NB4 (cell line): ENCODE measurements at regions not wholly inside any gene's neighbourhood (a gene's known extent, or its start where the extent isn't known, plus 50 kb on each side); places are given as distances from the start of the nearest gene placed in this dataset.

ENCODE experiments used
- MYC ChIP-seq: IDR thresholded peaks from 2 replicates; pipeline ENCODE4 v1.6.1; 2011; ENCODE audit warnings: low read depth, low read length
- POLR2A ChIP-seq: IDR thresholded peaks from 2 replicates; pipeline ENCODE4 v1.6.1; 2011; ENCODE audit warnings: mild to moderate bottlenecking; ENCODE audit not compliant: insufficient read length; ENCODE audit errors: extremely low read depth
- TF ChIP-seq, protein P1 (sequence below): IDR thresholded peaks from one replicate; pipeline ENCODE4 v1.5.1; 2012; ENCODE audit warnings: low read depth, low read length
- TF ChIP-seq, protein P2 (sequence below): IDR thresholded peaks from 2 replicates; pipeline ENCODE4 v1.6.1; 2011; ENCODE audit warnings: low read depth, low read length

DNA sequence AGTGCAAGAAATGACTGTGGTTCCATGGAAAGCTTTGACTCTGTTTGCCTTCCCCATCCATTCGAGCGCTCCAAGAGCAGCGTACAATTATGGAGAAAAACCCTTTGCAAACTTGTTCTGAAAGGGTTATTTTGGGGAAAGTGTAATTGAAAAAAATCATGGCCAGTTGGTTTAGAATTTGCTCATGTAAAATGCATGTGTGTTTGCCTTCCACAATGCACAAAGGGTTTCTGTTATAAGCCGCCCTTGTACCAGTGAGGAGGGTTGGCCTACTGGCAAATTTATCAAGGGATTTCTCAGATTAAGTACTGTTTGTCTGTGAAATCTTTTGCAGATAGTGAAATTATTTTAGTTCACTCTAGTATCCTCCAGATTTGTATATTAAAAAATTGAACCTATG, 62.7 kb upstream of the PELI2 start:
- TF ChIP-seq, protein P1, sequence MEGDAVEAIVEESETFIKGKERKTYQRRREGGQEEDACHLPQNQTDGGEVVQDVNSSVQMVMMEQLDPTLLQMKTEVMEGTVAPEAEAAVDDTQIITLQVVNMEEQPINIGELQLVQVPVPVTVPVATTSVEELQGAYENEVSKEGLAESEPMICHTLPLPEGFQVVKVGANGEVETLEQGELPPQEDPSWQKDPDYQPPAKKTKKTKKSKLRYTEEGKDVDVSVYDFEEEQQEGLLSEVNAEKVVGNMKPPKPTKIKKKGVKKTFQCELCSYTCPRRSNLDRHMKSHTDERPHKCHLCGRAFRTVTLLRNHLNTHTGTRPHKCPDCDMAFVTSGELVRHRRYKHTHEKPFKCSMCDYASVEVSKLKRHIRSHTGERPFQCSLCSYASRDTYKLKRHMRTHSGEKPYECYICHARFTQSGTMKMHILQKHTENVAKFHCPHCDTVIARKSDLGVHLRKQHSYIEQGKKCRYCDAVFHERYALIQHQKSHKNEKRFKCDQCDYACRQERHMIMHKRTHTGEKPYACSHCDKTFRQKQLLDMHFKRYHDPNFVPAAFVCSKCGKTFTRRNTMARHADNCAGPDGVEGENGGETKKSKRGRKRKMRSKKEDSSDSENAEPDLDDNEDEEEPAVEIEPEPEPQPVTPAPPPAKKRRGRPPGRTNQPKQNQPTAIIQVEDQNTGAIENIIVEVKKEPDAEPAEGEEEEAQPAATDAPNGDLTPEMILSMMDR: no peak
- TF ChIP-seq POLR2A (no peak), MYC (no peak)
- TF ChIP-seq, protein P2, sequence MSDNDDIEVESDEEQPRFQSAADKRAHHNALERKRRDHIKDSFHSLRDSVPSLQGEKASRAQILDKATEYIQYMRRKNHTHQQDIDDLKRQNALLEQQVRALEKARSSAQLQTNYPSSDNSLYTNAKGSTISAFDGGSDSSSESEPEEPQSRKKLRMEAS: no peak
